Thoracic aorta (tissue), 2 donors: ENCODE measurements at regions not wholly inside any gene's neighbourhood (a gene's known extent, or its start where the extent isn't known, plus 50 kb on each side); places are given as distances from the start of the nearest gene placed in this dataset.

ENCODE experiments used
- ATAC-seq: fragments of 150-250 bp; one replicate; pipeline ENCODE4 v1.8.0; 2017; ENCODE audit warnings: low read depth; ENCODE audit not compliant: insufficient number of reproducible peaks, low FRiP score
- DNase-seq: peaks from one replicate; pipeline ENCODE4 v3.0.0-alpha.2; 2020; ENCODE audit warnings: low spot score
- H3K27ac ChIP-seq, 2 donors: fragments of 200-600 bp; sonication (generic); 1 replicate in 1 of 2; 2 replicates in 1 of 2; pipeline ENCODE4 v1.5.1; 2016; ENCODE audit warnings: mild to moderate bottlenecking in 2 of 2, moderate library complexity in 2 of 2
- H3K27me3 ChIP-seq: fragments of 200-600 bp; sonication (generic); replicated peaks from 2 replicates; pipeline ENCODE4 v1.6.0; 2016; ENCODE audit warnings: mild to moderate bottlenecking; ENCODE audit not compliant: insufficient read depth
- H3K36me3 ChIP-seq: fragments of 200-600 bp; sonication (generic); one replicate; pipeline ENCODE4 v1.5.1; 2016
- H3K4me1 ChIP-seq, 2 donors: fragments of 200-600 bp; sonication (generic); 1 replicate in 1 of 2; 2 replicates in 1 of 2; pipeline versions ENCODE4 v1.5.1 to v1.6.0; 2016; ENCODE audit warnings: low read depth in 2 of 2, mild to moderate bottlenecking in 1 of 2; ENCODE audit not compliant: control insufficient read depth in 1 of 2
- H3K4me3 ChIP-seq: fragments of 200-600 bp; sonication (generic); 2 replicates; pipeline ENCODE4 v1.5.1; 2016; ENCODE audit warnings: mild to moderate bottlenecking
- H3K9me3 ChIP-seq: fragments of 200-600 bp; sonication (generic); 2 replicates; pipeline ENCODE4 v1.5.1; 2016
- TF ChIP-seq, protein P1 (sequence below): fragments of 200-600 bp; sonication (generic); IDR thresholded peaks from one replicate; pipeline ENCODE4 v1.5.1; 2019; ENCODE audit warnings: antibody characterized with exemption

GRCh38 chr2:164032995-164033394 lies 297.2 kb upstream of the FIGN start:
- H3K4me1 ChIP-seq, result peaks cover 0 to 7% of the 10 kb centered on the region in 2 donors
- H3K27ac ChIP-seq, result no peak overlapping the region

GRCh38 chr2:164030623-164031022 lies 294.8 kb upstream of the FIGN start:
- Histone ChIP-seq H3K4me1 (peaks cover 0 to 7% of the 10 kb centered on the region in 2 donors), H3K27ac (no peak overlapping the region), H3K36me3 (no peaks in the 10 kb centered on the region), H3K4me3 (no peak overlapping the region), H3K9me3 (no peaks in the 10 kb centered on the region), H3K27me3 (no peaks in the 10 kb centered on the region)
- no peak for ATAC-seq
- DNase-seq, result no peak
- TF ChIP-seq, protein P1, sequence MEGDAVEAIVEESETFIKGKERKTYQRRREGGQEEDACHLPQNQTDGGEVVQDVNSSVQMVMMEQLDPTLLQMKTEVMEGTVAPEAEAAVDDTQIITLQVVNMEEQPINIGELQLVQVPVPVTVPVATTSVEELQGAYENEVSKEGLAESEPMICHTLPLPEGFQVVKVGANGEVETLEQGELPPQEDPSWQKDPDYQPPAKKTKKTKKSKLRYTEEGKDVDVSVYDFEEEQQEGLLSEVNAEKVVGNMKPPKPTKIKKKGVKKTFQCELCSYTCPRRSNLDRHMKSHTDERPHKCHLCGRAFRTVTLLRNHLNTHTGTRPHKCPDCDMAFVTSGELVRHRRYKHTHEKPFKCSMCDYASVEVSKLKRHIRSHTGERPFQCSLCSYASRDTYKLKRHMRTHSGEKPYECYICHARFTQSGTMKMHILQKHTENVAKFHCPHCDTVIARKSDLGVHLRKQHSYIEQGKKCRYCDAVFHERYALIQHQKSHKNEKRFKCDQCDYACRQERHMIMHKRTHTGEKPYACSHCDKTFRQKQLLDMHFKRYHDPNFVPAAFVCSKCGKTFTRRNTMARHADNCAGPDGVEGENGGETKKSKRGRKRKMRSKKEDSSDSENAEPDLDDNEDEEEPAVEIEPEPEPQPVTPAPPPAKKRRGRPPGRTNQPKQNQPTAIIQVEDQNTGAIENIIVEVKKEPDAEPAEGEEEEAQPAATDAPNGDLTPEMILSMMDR, result no peak

More at GRCh38 chr2:164032995-164033394, 297.2 kb upstream of the FIGN start:
- Histone ChIP-seq H3K9me3 (no peaks in the 10 kb centered on the region), H3K27me3 (no peaks in the 10 kb centered on the region), H3K36me3 (no peaks in the 10 kb centered on the region), H3K4me3 (no peak overlapping the region)
- no peak for ATAC-seq
- no peak for DNase-seq
- TF ChIP-seq, protein P1, result no peak

DNA sequence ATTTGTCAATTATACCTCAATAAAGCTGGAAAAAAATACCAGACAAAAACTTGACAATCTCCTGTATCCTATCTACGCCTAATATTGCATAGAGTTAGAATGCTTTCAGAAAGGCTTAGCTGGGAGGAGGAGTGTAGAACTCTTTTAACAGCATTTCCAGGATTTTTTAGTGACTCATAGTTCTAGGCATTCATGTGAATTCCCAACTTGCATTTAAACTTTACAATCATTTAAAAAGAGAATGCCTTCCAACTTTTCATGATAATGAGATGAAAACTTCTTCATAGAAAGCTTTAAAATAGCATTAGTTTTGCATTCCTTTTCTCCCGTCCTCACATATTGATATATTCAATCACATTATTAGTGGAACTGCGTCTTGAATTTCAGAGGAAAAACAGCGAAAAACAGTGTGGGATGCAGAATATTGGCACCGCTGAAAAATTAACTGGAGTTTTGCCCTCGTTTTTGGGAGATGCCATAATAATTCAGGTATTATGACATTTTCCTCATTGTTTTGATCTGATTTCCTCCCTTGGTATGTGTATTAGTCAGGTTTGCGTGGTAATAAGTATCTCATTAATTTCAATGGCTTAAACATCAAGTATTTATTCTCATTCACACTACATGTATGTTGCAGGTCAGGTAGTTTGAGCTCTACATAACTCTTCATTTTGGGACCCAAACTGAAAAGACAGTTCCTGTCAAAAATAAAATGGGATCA lies 293.2 kb upstream of the FIGN start:
- TF ChIP-seq, protein P1, result no peak
- peaks cover 1 to 15% of the 10 kb centered on the region in 2 donors for H3K4me1 ChIP-seq
- no peaks in the 10 kb centered on the region for H3K36me3 ChIP-seq
- H3K27me3 ChIP-seq, result no peaks in the 10 kb centered on the region
- no peak for DNase-seq
- no peaks in the 10 kb centered on the region for H3K9me3 ChIP-seq
- H3K4me3 ChIP-seq, result peak overlapping the region; percentile 38
- H3K27ac ChIP-seq, result no peak overlapping the region
- no peak for ATAC-seq

GRCh38 chr2:164024396-164024795 lies 288.6 kb upstream of the FIGN start:
- Histone ChIP-seq H3K4me3 (no peak overlapping the region), H3K9me3 (no peaks in the 10 kb centered on the region), H3K36me3 (no peaks in the 10 kb centered on the region), H3K27me3 (no peaks in the 10 kb centered on the region), H3K27ac (peak overlapping the region; percentile 45 to 56), H3K4me1 (peaks cover 3 to 21% of the 10 kb centered on the region in 2 donors)
- TF ChIP-seq, protein P1, result no peak
- DNase-seq (no peak), ATAC-seq (no peak)

DNA sequence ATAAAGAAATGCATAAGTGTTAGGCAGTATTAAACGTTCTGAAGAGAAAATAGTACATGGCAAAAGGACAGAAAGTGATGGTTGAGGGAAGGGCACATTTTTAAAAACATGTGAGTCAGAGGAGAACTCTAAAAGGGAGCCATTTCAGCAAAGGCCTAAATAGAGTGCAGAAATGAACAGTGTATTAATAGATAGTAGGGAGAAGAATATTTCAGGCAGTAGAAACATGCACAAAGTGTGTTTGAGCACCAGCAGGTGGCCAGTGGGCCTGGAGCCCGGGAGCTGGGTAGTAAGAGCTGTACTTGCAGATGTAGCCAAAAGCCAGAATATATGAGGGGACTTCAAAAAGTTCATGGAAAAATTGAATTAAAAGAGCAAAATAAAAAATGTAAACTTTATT lies 288.1 kb upstream of the FIGN start:
- H3K36me3 ChIP-seq, result no peaks in the 10 kb centered on the region
- TF ChIP-seq, protein P1, result no peak
- H3K27ac ChIP-seq, result peak overlapping the region; percentile 45 to 56
- ATAC-seq, result peak; percentile 68
- no peak for DNase-seq
- H3K9me3 ChIP-seq, result no peaks in the 10 kb centered on the region
- peaks cover 3 to 21% of the 10 kb centered on the region in 2 donors for H3K4me1 ChIP-seq
- no peaks in the 10 kb centered on the region for H3K27me3 ChIP-seq
- H3K4me3 ChIP-seq, result no peak overlapping the region
